PFSK-1 (cell line): ENCODE measurements at regions not wholly inside any gene's neighbourhood (a gene's known extent, or its start where the extent isn't known, plus 50 kb on each side); places are given as distances from the start of the nearest gene placed in this dataset.

ENCODE experiments used
- FOXP2 ChIP-seq: optimal IDR thresholded peaks from 2 replicates; pipeline ENCODE3; 2011; ENCODE audit warnings: borderline replicate concordance, control low read depth, inconsistent platforms; ENCODE audit not compliant: insufficient read depth; ENCODE audit errors: extremely low read length, extremely low read depth
- POLR2AphosphoS5 ChIP-seq: IDR thresholded peaks from 2 replicates; pipeline ENCODE4 v1.6.1; 2012; ENCODE audit warnings: low read depth, mild to moderate bottlenecking, control low read depth, low read length, moderate library complexity
- SIN3A ChIP-seq: IDR thresholded peaks from 2 replicates; pipeline ENCODE4 v1.6.1; 2012; ENCODE audit warnings: mild to moderate bottlenecking, low read length, moderate library complexity, borderline replicate concordance; ENCODE audit not compliant: insufficient read depth
- TAF1 ChIP-seq: IDR thresholded peaks from 2 replicates; pipeline ENCODE4 v1.6.1; 2012; ENCODE audit warnings: low read length, control low read depth, borderline replicate concordance; ENCODE audit not compliant: insufficient read depth
- TF ChIP-seq, protein P1 (sequence below), 2 experiments: IDR thresholded peaks; 2 replicates each; pipeline versions ENCODE4 v1.6.1 to v1.8.0; 2011 to 2012; ENCODE audit warnings: low read depth in 2 of 2, low read length in 2 of 2, control low read depth in 1 of 2, inconsistent platforms in 1 of 2, mild to moderate bottlenecking in 1 of 2, moderate library complexity in 1 of 2; ENCODE audit not compliant: insufficient read depth in 1 of 2

DNA sequence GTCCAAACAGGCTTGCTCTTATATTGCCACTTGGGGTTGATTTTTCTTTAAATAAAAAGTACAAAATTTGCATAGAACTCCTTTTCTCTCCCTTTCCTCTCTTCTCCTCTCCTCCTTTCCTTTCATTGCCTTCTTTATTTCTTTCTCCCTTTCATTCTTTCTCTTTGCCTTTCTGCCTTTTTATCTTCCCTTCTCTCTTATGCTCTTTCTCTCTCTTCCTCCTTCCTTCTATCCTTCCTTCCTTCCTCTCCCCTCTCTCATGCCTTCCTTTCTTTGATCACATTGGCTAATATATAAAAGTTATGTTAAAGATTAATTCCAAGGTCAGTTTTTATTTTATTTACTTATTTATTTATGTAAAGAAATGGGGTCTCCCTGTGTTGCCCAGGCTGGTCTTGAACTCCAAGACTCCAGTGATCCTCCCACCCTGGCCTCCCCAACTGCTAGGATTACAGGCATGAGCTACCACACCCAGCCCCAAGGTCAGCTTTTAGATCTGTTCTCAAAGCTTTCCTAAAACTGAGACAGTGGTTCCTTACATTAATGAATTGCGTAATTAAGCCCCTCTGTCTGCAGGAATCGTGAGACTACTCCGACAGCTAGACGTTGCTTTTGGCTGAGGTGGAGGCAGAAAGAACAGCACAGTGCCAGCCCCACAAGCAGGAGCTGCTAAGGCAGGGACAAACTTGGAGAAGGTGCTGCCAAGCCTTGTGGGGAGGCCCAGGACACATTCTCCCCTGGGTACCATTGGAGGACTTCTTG is 361.9 kb downstream of the SIPA1L2 start:
- TF ChIP-seq FOXP2, result no peak
- TF ChIP-seq, protein P1, sequence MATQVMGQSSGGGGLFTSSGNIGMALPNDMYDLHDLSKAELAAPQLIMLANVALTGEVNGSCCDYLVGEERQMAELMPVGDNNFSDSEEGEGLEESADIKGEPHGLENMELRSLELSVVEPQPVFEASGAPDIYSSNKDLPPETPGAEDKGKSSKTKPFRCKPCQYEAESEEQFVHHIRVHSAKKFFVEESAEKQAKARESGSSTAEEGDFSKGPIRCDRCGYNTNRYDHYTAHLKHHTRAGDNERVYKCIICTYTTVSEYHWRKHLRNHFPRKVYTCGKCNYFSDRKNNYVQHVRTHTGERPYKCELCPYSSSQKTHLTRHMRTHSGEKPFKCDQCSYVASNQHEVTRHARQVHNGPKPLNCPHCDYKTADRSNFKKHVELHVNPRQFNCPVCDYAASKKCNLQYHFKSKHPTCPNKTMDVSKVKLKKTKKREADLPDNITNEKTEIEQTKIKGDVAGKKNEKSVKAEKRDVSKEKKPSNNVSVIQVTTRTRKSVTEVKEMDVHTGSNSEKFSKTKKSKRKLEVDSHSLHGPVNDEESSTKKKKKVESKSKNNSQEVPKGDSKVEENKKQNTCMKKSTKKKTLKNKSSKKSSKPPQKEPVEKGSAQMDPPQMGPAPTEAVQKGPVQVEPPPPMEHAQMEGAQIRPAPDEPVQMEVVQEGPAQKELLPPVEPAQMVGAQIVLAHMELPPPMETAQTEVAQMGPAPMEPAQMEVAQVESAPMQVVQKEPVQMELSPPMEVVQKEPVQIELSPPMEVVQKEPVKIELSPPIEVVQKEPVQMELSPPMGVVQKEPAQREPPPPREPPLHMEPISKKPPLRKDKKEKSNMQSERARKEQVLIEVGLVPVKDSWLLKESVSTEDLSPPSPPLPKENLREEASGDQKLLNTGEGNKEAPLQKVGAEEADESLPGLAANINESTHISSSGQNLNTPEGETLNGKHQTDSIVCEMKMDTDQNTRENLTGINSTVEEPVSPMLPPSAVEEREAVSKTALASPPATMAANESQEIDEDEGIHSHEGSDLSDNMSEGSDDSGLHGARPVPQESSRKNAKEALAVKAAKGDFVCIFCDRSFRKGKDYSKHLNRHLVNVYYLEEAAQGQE (IDR thresholded peaks at IDR 0.05; ENCODE audit: insufficient read depth in 1 of 2, low read depth in 2 of 2, low read length in 2 of 2), result no peak
- TF ChIP-seq SIN3A, result no peak
- TF ChIP-seq TAF1, result no peak
- no peak for TF ChIP-seq POLR2AphosphoS5

GRCh38 chr1:232267092-232267836 is 362.7 kb downstream of the SIPA1L2 start:
- no peak for TF ChIP-seq SIN3A

DNA sequence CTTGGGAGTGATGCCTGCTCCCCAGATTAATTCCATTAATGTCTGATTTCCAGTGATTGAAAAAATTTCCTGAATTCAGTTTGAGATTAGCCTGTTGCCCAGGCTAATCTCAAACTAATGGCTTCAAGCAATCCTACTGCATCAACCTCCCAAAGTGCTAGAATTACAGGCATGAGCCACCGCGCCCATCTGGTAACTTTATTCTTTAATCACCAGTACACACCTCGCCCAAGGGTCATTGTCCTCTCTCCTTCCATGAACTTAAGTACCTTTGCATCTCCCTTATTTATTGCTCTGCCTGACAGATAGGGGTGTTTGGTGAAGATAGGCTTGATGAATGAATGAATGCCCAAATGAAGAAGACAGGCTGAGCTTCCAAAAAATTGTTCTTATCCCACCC is 366.5 kb downstream of the SIPA1L2 start:
- TF ChIP-seq SIN3A, result no peak
- TF ChIP-seq, protein P1 (IDR thresholded peaks at IDR 0.05; ENCODE audit: insufficient read depth in 1 of 2, low read depth in 2 of 2, low read length in 2 of 2), result no peak
- TF ChIP-seq POLR2AphosphoS5, result no peak
- no peak for TF ChIP-seq FOXP2
- TF ChIP-seq TAF1, result no peak

DNA sequence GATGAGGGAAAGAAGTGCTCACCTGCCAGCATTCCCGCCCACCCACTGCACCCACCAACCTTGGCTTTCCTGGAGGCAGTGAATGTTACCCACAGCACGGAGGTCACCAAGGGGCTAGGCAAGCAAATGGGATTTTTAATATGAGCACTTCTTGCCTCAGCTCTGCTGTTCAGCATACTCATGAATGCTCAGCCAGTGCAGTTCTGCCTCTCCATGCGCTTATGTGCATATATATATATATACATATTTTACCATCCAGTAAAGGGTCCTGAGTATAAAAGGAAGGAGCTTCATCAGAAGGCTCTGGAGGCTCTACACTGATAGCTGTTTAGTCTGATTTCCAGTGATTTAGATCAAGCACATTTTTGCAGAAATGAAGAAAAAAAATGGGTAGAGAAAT is 366.9 kb downstream of the SIPA1L2 start:
- TF ChIP-seq, protein P1 (IDR thresholded peaks at IDR 0.05; ENCODE audit: insufficient read depth in 1 of 2, low read depth in 2 of 2, low read length in 2 of 2), result no peak
- TF ChIP-seq SIN3A (no peak), TAF1 (no peak), FOXP2 (no peak)

GRCh38 chr1:232260861-232261260 is 369.1 kb downstream of the SIPA1L2 start:
- TF ChIP-seq POLR2AphosphoS5 (no peak), TAF1 (no peak), SIN3A (no peak)

DNA sequence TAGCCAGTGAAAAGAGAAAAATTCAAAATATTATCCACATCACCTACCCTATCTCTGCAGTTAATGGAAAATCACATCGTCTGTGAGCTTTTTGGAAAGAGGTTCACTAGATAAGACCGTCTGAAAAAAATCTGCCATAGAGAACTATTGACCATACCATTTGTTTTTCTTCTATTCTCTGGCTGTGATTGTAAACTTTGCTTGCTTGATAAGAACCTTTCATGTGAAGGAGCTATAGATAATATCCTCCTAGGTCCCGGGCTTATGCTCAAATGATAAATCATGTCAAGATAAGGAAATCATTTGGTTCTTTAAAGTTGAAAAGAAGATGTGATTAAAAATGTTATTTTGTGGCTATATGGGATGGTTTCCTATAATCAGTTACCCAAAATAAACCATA is 369.9 kb downstream of the SIPA1L2 start:
- TF ChIP-seq, protein P1 (IDR thresholded peaks at IDR 0.05; ENCODE audit: insufficient read depth in 1 of 2, low read depth in 2 of 2, low read length in 2 of 2), result no peak
- TF ChIP-seq SIN3A (no peak), TAF1 (no peak), POLR2AphosphoS5 (no peak)
